BJ (cell line): ENCODE measurements at regions not wholly inside any gene's neighbourhood (a gene's known extent, or its start where the extent isn't known, plus 50 kb on each side); places are given as distances from the start of the nearest gene placed in this dataset.
"Not testable (repeated sequence)": the region's sequence is repeated elsewhere in the genome, so short reads cannot be mapped to it uniquely, and the experiment has no call there.

ENCODE experiments used
- CTCF ChIA-PET: fragments of 350-600 bp; formaldehyde crosslinking; extraction: SDS; loops from one replicate; lab custom pipeline; 2021; ENCODE audit warnings: antibody characterized with exemption, inconsistent platforms; lab: Yijun Ruan, JAX
- POLR2A ChIA-PET: fragments of 300-600 bp; sonication (Branson Sonifier 250); formaldehyde crosslinking; extraction: SDS; loops from one replicate; lab custom pipeline; 2021; ENCODE audit warnings: antibody characterized with exemption; lab: Charles Lee
- DNase-seq: peaks from one replicate; pipeline ENCODE4 v3.0.0-alpha.2; 2011; ENCODE audit warnings: low read depth
- H3K27me3 ChIP-seq: 2 replicates; pipeline ENCODE4 v1.6.0; 2011; ENCODE audit warnings: low read length; ENCODE audit not compliant: control insufficient read depth, insufficient read depth
- H3K36me3 ChIP-seq: 2 replicates; pipeline ENCODE4 v1.5.1; 2011; ENCODE audit warnings: low read length; ENCODE audit not compliant: control insufficient read depth, insufficient read depth
- H3K4me3 ChIP-seq: 2 replicates; pipeline ENCODE4 v1.5.1; 2011; ENCODE audit warnings: low read depth, mild to moderate bottlenecking, control low read depth, low read length
- CTCF ChIP-seq: IDR thresholded peaks from 2 replicates; pipeline ENCODE4 v1.5.1; 2011; ENCODE audit warnings: low read depth, mild to moderate bottlenecking, control low read depth, inconsistent platforms, low read length, moderate library complexity; ENCODE audit not compliant: insufficient read depth

- no peak for TF ChIP-seq CTCF
- Histone ChIP-seq H3K4me3 (no peak overlapping the region), H3K27me3 (no peaks in the 10 kb centered on the region), H3K36me3 (no peaks in the 10 kb centered on the region)
- POLR2A ChIA-PET, result no interaction called here
- no peak for DNase-seq
- CTCF ChIA-PET, result no interaction called here
These were observed 101.7 kb downstream of the NPAP1 start for GRCh38 chr15:24777307-24777706.

DNA sequence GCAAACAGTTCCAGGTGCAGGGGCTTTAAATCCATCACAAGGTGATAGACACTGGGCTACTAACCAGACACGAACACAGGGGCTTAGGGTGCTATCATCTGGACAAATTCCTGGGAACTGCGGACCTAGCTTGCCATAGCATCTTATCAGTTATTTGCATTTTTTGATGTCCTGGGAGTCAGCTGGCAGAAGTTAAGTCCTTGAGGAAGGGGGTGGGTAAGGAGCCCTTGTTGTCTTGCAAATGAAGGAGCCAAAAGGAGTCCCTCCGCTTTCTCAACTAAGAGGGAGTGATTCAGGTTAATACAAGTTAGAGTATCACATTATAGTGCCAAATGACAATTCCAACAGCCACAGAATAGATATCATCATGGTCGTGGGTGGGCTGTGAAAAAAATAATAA lies 108.9 kb downstream of the NPAP1 start:
- H3K4me3 ChIP-seq, result no peak overlapping the region
- ChIA-PET POLR2A (no interaction called here), CTCF (no interaction called here)
- H3K27me3 ChIP-seq, result no peaks in the 10 kb centered on the region
- no peak for TF ChIP-seq CTCF
- no peaks in the 10 kb centered on the region for H3K36me3 ChIP-seq
- DNase-seq, result no peak

DNA sequence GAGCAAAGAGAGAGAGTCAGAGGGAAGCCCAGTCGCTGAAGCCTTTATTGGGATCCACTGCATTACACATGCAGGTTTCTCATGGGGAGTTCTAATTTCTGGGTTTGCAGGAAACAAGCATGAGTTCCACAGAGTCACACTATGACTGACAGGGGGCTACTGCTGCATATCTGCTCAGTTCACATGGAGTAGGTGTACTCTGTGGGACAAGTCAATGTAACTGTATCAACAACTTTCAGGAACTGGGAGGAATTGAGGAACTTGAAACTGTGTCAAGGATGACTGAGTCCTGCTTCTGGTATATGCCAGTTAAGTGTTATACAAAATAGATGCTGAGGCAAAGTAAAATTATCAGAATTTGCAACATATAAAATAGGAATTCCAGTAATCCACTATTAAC lies 110.8 kb downstream of the NPAP1 start:
- no peak for DNase-seq
- POLR2A ChIA-PET, result no interaction called here
- no peaks in the 10 kb centered on the region for H3K36me3 ChIP-seq
- no peaks in the 10 kb centered on the region for H3K27me3 ChIP-seq
- no peak overlapping the region for H3K4me3 ChIP-seq
- no peak for TF ChIP-seq CTCF
- CTCF ChIA-PET, result no interaction called here

- CTCF ChIA-PET, POLR2A ChIA-PET, H3K36me3 ChIP-seq, H3K27me3 ChIP-seq, DNase-seq, H3K4me3 ChIP-seq: not testable (repeated sequence)
These were observed 127.0 kb downstream of the NPAP1 start for GRCh38 chr15:24802624-24803023.

GRCh38 chr15:24819680-24820079 lies 135.1 kb upstream of the SNRPN start:
- POLR2A ChIA-PET, result no interaction called here
- no peaks in the 10 kb centered on the region for H3K27me3 ChIP-seq
- DNase-seq, result no peak
- no peaks in the 10 kb centered on the region for H3K36me3 ChIP-seq
- no peak overlapping the region for H3K4me3 ChIP-seq
- CTCF ChIA-PET, result no interaction called here
- TF ChIP-seq CTCF, result no peak

DNA sequence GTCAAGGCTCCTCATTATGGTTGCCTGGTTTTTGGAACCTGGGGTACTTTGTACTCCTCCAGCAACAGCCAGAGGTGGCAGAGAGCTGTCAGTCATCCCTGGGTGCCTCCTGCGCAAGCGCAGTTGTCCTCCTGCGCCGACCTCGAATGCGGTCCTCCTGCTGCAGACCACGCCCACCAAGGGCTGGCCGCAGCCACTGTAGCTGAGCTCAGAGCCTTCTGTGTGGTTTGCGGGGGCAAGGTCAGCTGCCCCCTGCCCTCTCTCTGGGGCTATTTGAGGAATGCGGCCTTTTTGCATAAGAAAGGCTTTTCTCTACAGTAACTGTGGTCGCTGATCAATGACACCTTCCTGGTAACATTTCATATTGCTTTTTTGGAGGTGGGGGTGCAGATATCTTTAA lies 131.3 kb upstream of the SNRPN start:
- ChIA-PET POLR2A (no interaction called here), CTCF (interaction anchor here (0.6 kb wide), 1 partner anchor 575 kb away, joined by 3 read pairs; no protein-coding TSS in a partner anchor)
- TF ChIP-seq CTCF, result no peak
- no peaks in the 10 kb centered on the region for H3K27me3 ChIP-seq
- H3K36me3 ChIP-seq, result no peaks in the 10 kb centered on the region
- no peak overlapping the region for H3K4me3 ChIP-seq
- no peak for DNase-seq
